Transverse colon (tissue), 4 donors: ENCODE measurements at regions not wholly inside any gene's neighbourhood (a gene's known extent, or its start where the extent isn't known, plus 50 kb on each side); places are given as distances from the start of the nearest gene placed in this dataset.

Experiments used
- EP300 ChIP-seq: sonication (generic); formaldehyde crosslinking; IDR thresholded peaks from one replicate; pipeline ENCODE4 v1.6.1; 2017; ENCODE audit warnings: antibody characterized with exemption, low read depth
- POLR2A ChIP-seq: fragments of 450-650 bp; IDR thresholded peaks from one replicate; pipeline ENCODE4 v1.6.1; 2016; ENCODE audit warnings: antibody characterized with exemption, mild to moderate bottlenecking, moderate library complexity
- POLR2AphosphoS5 ChIP-seq, 3 donors: sonication (generic); formaldehyde crosslinking; IDR thresholded peaks; one replicate each; pipeline ENCODE4 v1.6.1; 2016; ENCODE audit warnings: antibody characterized with exemption in 3 of 3
- TF ChIP-seq, protein P1 (sequence below), 5 experiments: fragments of 200-600 bp in 3 of 5; fragments of 450-650 bp in 2 of 5; sonication (generic) in 3 of 5; IDR thresholded peaks; 1 replicate in 2 of 5; 2 replicates in 3 of 5; pipeline ENCODE4 v1.5.1; 2016 to 2017; ENCODE audit warnings: antibody characterized with exemption in 5 of 5, inconsistent platforms in 3 of 5, mild to moderate bottlenecking in 2 of 5, moderate library complexity in 1 of 5

DNA sequence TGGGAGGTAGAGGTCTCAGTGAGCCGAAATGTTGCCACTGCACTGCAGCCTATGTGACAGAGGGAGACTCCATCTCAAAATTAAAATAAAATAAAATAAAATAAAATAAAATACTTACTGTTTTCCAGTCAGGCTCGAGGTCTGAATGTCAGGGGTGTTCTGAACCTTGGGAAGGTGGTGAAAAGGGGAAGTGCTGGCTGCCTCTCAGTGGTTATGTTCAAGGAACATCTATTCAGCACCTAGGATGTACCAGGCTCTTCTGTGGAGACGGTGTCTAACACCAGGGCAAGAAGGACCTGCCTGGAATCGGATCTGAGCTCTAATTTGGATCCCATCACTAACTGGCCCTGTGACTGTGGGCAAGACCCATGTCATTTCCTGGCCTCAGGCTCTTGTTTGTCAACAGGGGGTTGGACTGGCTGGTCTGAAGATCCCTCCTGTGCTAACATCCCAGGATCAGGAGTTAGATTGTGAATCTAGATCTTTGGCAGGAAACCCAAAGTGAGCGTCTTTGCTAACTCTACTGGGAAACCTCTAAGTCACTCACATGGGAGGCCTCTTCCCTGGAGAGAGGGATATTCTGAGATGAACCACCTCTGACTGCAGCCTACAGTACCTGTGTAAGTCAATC, 63.4 kb upstream of the SIRPG start:
- TF ChIP-seq, protein P1, sequence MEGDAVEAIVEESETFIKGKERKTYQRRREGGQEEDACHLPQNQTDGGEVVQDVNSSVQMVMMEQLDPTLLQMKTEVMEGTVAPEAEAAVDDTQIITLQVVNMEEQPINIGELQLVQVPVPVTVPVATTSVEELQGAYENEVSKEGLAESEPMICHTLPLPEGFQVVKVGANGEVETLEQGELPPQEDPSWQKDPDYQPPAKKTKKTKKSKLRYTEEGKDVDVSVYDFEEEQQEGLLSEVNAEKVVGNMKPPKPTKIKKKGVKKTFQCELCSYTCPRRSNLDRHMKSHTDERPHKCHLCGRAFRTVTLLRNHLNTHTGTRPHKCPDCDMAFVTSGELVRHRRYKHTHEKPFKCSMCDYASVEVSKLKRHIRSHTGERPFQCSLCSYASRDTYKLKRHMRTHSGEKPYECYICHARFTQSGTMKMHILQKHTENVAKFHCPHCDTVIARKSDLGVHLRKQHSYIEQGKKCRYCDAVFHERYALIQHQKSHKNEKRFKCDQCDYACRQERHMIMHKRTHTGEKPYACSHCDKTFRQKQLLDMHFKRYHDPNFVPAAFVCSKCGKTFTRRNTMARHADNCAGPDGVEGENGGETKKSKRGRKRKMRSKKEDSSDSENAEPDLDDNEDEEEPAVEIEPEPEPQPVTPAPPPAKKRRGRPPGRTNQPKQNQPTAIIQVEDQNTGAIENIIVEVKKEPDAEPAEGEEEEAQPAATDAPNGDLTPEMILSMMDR (IDR thresholded peaks at IDR 0.05): no peak
- TF ChIP-seq POLR2AphosphoS5 (IDR thresholded peaks at IDR 0.05): no peak
- no peak for TF ChIP-seq EP300
- no peak for TF ChIP-seq POLR2A
